Panc1 (cell line): ENCODE measurements at regions not wholly inside any gene's neighbourhood (a gene's known extent, or its start where the extent isn't known, plus 50 kb on each side); places are given as distances from the start of the nearest gene placed in this dataset.

Experiments used
- CTCF ChIP-seq: fragments of 450-650 bp; IDR thresholded peaks from 2 replicates; pipeline ENCODE4 v1.5.1; 2017; ENCODE audit warnings: mild to moderate bottlenecking
- POLR2AphosphoS5 ChIP-seq: IDR thresholded peaks from 2 replicates; pipeline ENCODE4 v1.6.1; 2012; ENCODE audit warnings: mild to moderate bottlenecking, low read depth, low read length, moderate library complexity
- REST ChIP-seq, 2 experiments: IDR thresholded peaks; 2 replicates each; pipeline ENCODE4 v1.6.1; 2011 to 2012; ENCODE audit warnings: low read depth in 2 of 2, control low read depth in 1 of 2, low read length in 1 of 2, mild to moderate bottlenecking in 1 of 2, moderate library complexity in 1 of 2; ENCODE audit not compliant: insufficient read depth in 1 of 2
- TCF7L2 ChIP-seq: IDR thresholded peaks from 2 replicates; pipeline ENCODE4 v1.6.1; 2011; ENCODE audit warnings: mild to moderate bottlenecking, low read depth, low read length, inconsistent platforms

GRCh38 chr13:40076765-40077362 lies 421.4 kb downstream of the COG6 start:
- no peak for TF ChIP-seq POLR2AphosphoS5
- TF ChIP-seq TCF7L2: no peak
- TF ChIP-seq CTCF: no peak
- TF ChIP-seq REST (IDR thresholded peaks at IDR 0.05; ENCODE audit: insufficient read depth in 1 of 2, low read depth in 2 of 2, low read length in 1 of 2): no peak
